Adrenal gland (tissue), 9 donors: ENCODE measurements at regions not wholly inside any gene's neighbourhood (a gene's known extent, or its start where the extent isn't known, plus 50 kb on each side); places are given as distances from the start of the nearest gene placed in this dataset.

Experiments
- DNase-seq, 7 donors: peaks; one replicate each; pipeline ENCODE4 v3.0.0-alpha.2; 2019 to 2020
- H3K27ac ChIP-seq, 5 donors: fragments of 200-600 bp; sonication (generic) in 4 of 5; 1 replicate in 3 of 5; 2 replicates in 2 of 5; pipeline versions ENCODE4 v1.5.1 to v1.8.0; 2016 to 2020; ENCODE audit warnings: mild to moderate bottlenecking in 1 of 5
- H3K27me3 ChIP-seq: fragments of 200-600 bp; 2 replicates; pipeline ENCODE4 v1.8.0; 2021
- H3K36me3 ChIP-seq, 2 donors: fragments of 200-600 bp; replicated peaks in 1 of 2; 1 replicate in 1 of 2; 2 replicates in 1 of 2; pipeline versions ENCODE4 v1.5.1 to v1.8.0; 2018 to 2022
- H3K4me1 ChIP-seq, 2 donors: fragments of 200-600 bp; replicated peaks in 1 of 2; 1 replicate in 1 of 2; 2 replicates in 1 of 2; pipeline versions ENCODE4 v1.5.1 to v1.8.0; 2018 to 2021
- H3K4me3 ChIP-seq, 4 donors: fragments of 200-600 bp; sonication (generic) in 3 of 4; one replicate each; pipeline ENCODE4 v1.5.1; 2016 to 2018
- H3K9me3 ChIP-seq, 3 donors: fragments of 200-600 bp; sonication (generic) in 1 of 3; replicated peaks in 1 of 3; 1 replicate in 2 of 3; 2 replicates in 1 of 3; pipeline versions ENCODE4 v1.5.1 to v1.8.0; 2016 to 2021
- POLR2A ChIP-seq, 2 donors: fragments of 450-650 bp; IDR thresholded peaks; one replicate each; pipeline ENCODE4 v1.6.1; 2017; ENCODE audit warnings: antibody characterized with exemption in 2 of 2, mild to moderate bottlenecking in 2 of 2, moderate library complexity in 1 of 2
- WGBS, 4 donors: extraction: QIAGEN DNeasy Blood & Tissue Kit in 2 of 4; methylation state at CpG; one replicate each; pipeline versions ENCODE4 v1.1.5 to v1.1.7; 2013 to 2017; 5-methylcytosine and 5-hydroxymethylcytosine counted together
- intact Hi-C, 2 donors: fragments of 100-400 bp; cut with DNase I; formaldehyde crosslinking; loops; one replicate each; pipeline versions ENCODE4 v1.14.1 to v1.15.0; 2022 to 2023
- TF ChIP-seq, protein P1 (sequence below), 6 experiments: fragments of 450-650 bp in 4 of 6; fragments of 200-600 bp in 2 of 6; sonication (generic) in 1 of 6; IDR thresholded peaks; 1 replicate in 5 of 6; 2 replicates in 1 of 6; pipeline versions ENCODE4 v1.5.1 to v1.8.0; 2016 to 2021; ENCODE audit warnings: antibody characterized with exemption in 6 of 6, mild to moderate bottlenecking in 2 of 6, moderate library complexity in 1 of 6
- donor health status: healthy with polysubstance abuse.
- donor health status: Bipolar disorder and iron deficiency.
- donor health status: DM: yes; HTN: yes; CAD: no.
- donor health status: DM: no; HTN: no; CAD: no.
- donor health status: DM: no; HTN: no; CAD: no.

DNA sequence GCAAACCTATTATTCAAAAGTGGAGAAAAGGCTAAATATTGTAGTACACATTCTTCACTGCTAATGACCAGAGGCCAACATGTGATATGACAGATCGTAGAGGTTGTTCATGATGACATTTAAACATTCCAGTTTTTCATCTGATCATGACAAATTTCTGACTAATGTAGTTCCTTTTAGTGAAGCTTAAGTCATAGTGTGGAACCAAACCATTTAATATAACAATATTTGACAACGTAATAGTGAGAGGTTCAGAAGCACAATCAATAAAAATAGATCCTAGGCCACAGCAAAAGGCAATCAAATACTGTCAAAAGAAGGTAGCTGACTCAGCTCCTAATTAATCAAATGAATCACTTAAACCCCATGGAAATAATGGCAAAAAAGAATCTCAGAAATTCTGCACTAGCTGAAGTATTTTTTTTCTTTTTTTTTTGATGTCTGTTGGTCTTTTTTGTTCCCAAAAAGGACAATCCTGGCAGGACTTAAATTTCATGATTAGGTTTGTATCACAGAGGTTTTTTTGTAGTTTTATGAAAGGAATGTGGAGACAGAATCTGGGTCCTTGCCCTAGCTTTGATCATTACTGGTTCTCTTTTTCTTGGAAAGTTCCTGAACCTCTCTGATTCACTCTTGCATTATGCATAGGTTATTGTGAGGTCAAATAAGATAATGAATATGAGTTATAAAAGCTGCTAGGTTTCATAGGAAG, 795.0 kb downstream of the DTWD2 start:
- no peak for DNase-seq
- TF ChIP-seq, protein P1, sequence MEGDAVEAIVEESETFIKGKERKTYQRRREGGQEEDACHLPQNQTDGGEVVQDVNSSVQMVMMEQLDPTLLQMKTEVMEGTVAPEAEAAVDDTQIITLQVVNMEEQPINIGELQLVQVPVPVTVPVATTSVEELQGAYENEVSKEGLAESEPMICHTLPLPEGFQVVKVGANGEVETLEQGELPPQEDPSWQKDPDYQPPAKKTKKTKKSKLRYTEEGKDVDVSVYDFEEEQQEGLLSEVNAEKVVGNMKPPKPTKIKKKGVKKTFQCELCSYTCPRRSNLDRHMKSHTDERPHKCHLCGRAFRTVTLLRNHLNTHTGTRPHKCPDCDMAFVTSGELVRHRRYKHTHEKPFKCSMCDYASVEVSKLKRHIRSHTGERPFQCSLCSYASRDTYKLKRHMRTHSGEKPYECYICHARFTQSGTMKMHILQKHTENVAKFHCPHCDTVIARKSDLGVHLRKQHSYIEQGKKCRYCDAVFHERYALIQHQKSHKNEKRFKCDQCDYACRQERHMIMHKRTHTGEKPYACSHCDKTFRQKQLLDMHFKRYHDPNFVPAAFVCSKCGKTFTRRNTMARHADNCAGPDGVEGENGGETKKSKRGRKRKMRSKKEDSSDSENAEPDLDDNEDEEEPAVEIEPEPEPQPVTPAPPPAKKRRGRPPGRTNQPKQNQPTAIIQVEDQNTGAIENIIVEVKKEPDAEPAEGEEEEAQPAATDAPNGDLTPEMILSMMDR (IDR thresholded peaks at IDR 0.05), result no peak
- TF ChIP-seq POLR2A (IDR thresholded peaks at IDR 0.05), result no peak
- H3K4me3 ChIP-seq, result no peak overlapping the region
- intact Hi-C loops, result no loop called here
- WGBS, 4 donors, result 67 to 73% (median 72%) methylated on average over 2 of the region's 2 CpGs
- H3K27me3 ChIP-seq, result no peaks in the 10 kb centered on the region
- no peaks in the 10 kb centered on the region for H3K36me3 ChIP-seq
- H3K27ac ChIP-seq, result no peak overlapping the region
- no peaks in the 10 kb centered on the region for H3K9me3 ChIP-seq
- H3K4me1 ChIP-seq, result no peaks in the 10 kb centered on the region

DNA sequence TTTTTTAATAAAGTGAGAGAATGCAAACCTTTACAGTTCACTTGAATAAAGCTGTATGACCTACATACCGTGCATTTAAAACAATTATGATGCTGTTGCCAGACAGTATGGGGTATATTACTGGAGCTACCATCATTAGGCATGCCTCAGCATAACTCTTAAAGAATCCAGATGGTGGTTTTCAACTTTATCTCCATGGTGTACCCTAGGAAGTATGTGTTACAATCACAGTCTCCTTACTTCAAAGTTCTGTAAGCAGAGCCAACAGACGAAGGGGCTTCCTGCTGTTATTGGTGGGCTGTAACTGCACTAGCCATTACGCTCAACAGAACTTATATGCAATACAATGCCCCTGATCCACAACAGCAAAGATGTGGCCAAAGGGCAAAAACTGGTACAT, 803.3 kb downstream of the DTWD2 start:
- Histone ChIP-seq H3K36me3 (no peaks in the 10 kb centered on the region), H3K27me3 (no peaks in the 10 kb centered on the region), H3K27ac (no peak overlapping the region), H3K4me1 (no peaks in the 10 kb centered on the region), H3K9me3 (no peaks in the 10 kb centered on the region), H3K4me3 (no peak overlapping the region)
- intact Hi-C loops, result no loop called here
- DNase-seq, result no peak
- 56 to 69% (median 62%) methylated on average over 3 of the region's 3 CpGs for WGBS, 4 donors
- TF ChIP-seq POLR2A (IDR thresholded peaks at IDR 0.05), result no peak
- TF ChIP-seq, protein P1 (IDR thresholded peaks at IDR 0.05), result no peak

DNA sequence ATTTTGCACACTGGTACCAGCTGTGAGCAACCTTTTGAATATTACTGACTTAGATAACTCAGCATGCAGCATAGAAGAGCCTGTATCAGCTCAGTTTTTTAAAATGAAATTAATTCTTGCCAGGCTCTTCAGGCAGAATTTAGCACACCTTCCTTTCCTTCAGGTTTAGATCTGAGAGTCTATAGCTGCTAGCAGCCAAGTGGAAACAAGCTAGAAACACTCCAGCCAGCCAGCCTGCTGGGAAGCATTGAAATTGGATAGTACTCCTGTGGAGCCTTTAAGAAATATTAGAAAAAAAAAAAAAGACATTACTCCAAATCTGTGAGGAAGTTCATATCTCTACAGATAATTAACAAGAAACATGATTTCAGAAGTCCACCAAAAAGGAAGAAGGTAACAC, 812.2 kb downstream of the DTWD2 start:
- Histone ChIP-seq H3K27ac (no peak overlapping the region), H3K9me3 (no peaks in the 10 kb centered on the region), H3K27me3 (no peaks in the 10 kb centered on the region), H3K4me1 (no peaks in the 10 kb centered on the region), H3K36me3 (no peaks in the 10 kb centered on the region), H3K4me3 (no peak overlapping the region)
- intact Hi-C loops, result no loop called here
- no peak for TF ChIP-seq POLR2A (IDR thresholded peaks at IDR 0.05)
- TF ChIP-seq, protein P1 (IDR thresholded peaks at IDR 0.05), result no peak
- DNase-seq, result no peak

DNA sequence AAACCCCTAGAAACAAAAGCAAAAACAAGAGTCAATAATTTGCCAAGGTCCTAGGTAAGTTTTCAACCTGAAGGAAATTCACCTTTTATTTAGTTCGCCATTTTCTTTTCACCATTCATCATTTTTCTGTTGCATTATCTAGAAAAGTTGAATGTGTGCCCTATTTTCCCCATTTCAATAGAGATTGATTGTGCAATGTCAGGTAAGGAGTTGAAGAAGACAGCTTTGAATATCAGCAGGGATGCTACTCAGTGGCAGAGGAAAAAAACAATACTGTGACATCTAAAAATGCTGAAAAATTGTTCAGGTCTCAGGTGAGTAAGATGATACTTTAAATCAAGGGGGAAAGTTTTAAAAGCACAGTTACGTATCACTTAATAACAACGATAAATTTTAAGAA, 813.7 kb downstream of the DTWD2 start:
- Histone ChIP-seq H3K27ac (no peak overlapping the region), H3K9me3 (no peaks in the 10 kb centered on the region), H3K4me3 (no peak overlapping the region), H3K4me1 (no peaks in the 10 kb centered on the region), H3K27me3 (no peaks in the 10 kb centered on the region), H3K36me3 (no peaks in the 10 kb centered on the region)
- 72 to 92% (median 87%) methylated on average over 3 of the region's 3 CpGs for WGBS, 4 donors
- DNase-seq, result no peak
- no peak for TF ChIP-seq POLR2A (IDR thresholded peaks at IDR 0.05)
- TF ChIP-seq, protein P1 (IDR thresholded peaks at IDR 0.05), result no peak
- intact Hi-C loops, result no loop called here
